ENCODE measurements at regions not wholly inside any gene's neighbourhood (a gene's known extent, or its start where the extent isn't known, plus 50 kb on each side); places are given as distances from the start of the nearest gene placed in this dataset.

DNA sequence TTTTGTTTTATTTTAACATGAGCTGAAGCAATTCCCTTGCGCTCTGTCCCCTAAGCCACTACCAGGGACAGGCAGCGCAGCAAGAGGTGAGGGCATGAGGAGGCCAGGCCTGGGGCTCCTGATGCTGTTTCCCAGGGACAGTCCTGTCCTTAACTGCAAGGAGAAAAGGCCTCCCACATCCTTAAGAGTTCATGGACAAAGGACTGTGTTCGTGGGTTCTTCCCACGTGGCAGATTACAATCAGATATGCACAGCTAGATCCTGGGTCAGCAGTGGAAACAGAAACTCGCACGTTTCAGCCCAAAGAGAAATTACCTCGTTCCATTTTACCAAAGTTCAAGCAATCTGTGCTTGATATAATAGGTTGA is 85.8 kb downstream of the MIS18A start:
- Histone ChIP-seq H3K9me3 (replicated peaks; ENCODE audit: control insufficient read depth, insufficient read depth, low read depth, low read length) (no peaks in the 10 kb centered on the region), H3K27me3 (ENCODE audit: control insufficient read depth in 2 of 2, insufficient read depth in 2 of 2, low read length in 2 of 2) (peaks cover 10 to 42% of the 10 kb centered on the region in 2 experiments), H3K27ac (ENCODE audit: extremely low read depth, low read depth, low read length) (no peak overlapping the region), H3K4me3 (no peak overlapping the region), H3K4me2 (ENCODE audit: insufficient read depth, low read length) (no peak overlapping the region), H3K4me1 (replicated peaks in 1 of 2; ENCODE audit: control insufficient read depth in 2 of 2, insufficient read depth in 2 of 2, low read length in 2 of 2) (no peaks in the 10 kb centered on the region), H3K9ac (ENCODE audit: insufficient read depth in 1 of 2, low read depth in 2 of 2, low read length in 2 of 2) (no peak overlapping the region), H3K79me2 (ENCODE audit: control insufficient read depth, insufficient read depth, low read length) (no peaks in the 10 kb centered on the region), H3K36me3 (ENCODE audit: control insufficient read depth, insufficient read depth, low read length) (no peaks in the 10 kb centered on the region), H3K9me1 (ENCODE audit: control insufficient read depth, insufficient read depth, low read length) (no peaks in the 10 kb centered on the region), H4K20me1 (replicated peaks; ENCODE audit: control insufficient read depth, insufficient read depth, low read length) (no peaks in the 10 kb centered on the region), H2AFZ (ENCODE audit: low read depth, low read length) (no peak overlapping the region)
- FAIRE-seq (no peak), ATAC-seq (no peak), DNase-seq (ENCODE audit: extremely low read depth in 1 of 4, low spot score in 3 of 4) (no peak)
- intact Hi-C loops (cut with micrococcal nuclease) (no loop called here), in situ Hi-C loops (cut with MboI) (no loop called here)
- no TSS peak for BruUV-seq (replicated peaks)
- CTCF ChIA-PET (ENCODE audit: low intra/inter-chr PET ratio), result no interaction called here
- WGBS (ENCODE audit: insufficient coverage, low coverage, missing lambda C conversion rate), result 1% methylated on average over 7 of the region's 7 CpGs
- POLR2A ChIA-PET, result interaction anchor here (0.6 kb wide), 1 partner anchor 949 kb away, joined by 3 read pairs; no protein-coding TSS in a partner anchor
- TF ChIP-seq DNMT1 (IDR thresholded peaks at IDR 0.05) (no peak), EWSR1 (IDR thresholded peaks at IDR 0.05; ENCODE audit: borderline replicate concordance, low read depth, partially characterized antibody) (no peak), DACH1 (IDR thresholded peaks at IDR 0.05; ENCODE audit: partially characterized antibody) (peak; percentile 84)
- TF ChIP-seq, protein P1, sequence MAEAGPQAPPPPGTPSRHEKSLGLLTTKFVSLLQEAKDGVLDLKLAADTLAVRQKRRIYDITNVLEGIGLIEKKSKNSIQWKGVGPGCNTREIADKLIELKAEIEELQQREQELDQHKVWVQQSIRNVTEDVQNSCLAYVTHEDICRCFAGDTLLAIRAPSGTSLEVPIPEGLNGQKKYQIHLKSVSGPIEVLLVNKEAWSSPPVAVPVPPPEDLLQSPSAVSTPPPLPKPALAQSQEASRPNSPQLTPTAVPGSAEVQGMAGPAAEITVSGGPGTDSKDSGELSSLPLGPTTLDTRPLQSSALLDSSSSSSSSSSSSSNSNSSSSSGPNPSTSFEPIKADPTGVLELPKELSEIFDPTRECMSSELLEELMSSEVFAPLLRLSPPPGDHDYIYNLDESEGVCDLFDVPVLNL (CRISPR knock-in tag; IDR thresholded peaks at IDR 0.05; ENCODE audit: low read depth), result no peak
